WTC11 (cell line): ENCODE measurements at regions not wholly inside any gene's neighbourhood (a gene's known extent, or its start where the extent isn't known, plus 50 kb on each side); places are given as distances from the start of the nearest gene placed in this dataset.

Experiments used
- ATAC-seq: fragments of 200-7000 bp; cut with Tn5 transposase; 2 replicates; pipeline ENCODE4 v1.10.0; 2021; ENCODE audit warnings: mild to moderate bottlenecking, moderate library complexity
- CTCF ChIA-PET: fragments of 300-600 bp; sonication (Branson Sonifier 250); formaldehyde crosslinking; loops from one replicate; lab custom pipeline; 2021; ENCODE audit warnings: antibody characterized with exemption; lab: Charles Lee
- POLR2A ChIA-PET: fragments of 350-600 bp; sonication (Branson Sonifier 250); formaldehyde crosslinking; loops from one replicate; lab custom pipeline; 2021; ENCODE audit warnings: antibody characterized with exemption; lab: Charles Lee
- DNase-seq: peaks from one replicate; pipeline ENCODE4 v3.0.0; 2021; ENCODE audit warnings: low spot score
- H3K27ac Mint-ChIP-seq: 2 replicates; pipeline ENCODE4 v1.8.0; 2021; ENCODE audit warnings: mixed read lengths
- H3K27me3 Mint-ChIP-seq: 2 replicates; pipeline ENCODE4 v1.8.0; 2021; ENCODE audit warnings: low read depth, mild to moderate bottlenecking, moderate library complexity, mixed read lengths
- H3K36me3 Mint-ChIP-seq: 2 replicates; pipeline ENCODE4 v1.8.0; 2021; ENCODE audit warnings: mixed read lengths
- H3K4me1 Mint-ChIP-seq: 2 replicates; pipeline ENCODE4 v1.8.0; 2022; ENCODE audit warnings: mixed read lengths
- H3K4me3 Mint-ChIP-seq: 2 replicates; pipeline ENCODE4 v1.8.0; 2021; ENCODE audit warnings: mild to moderate bottlenecking, moderate library complexity, mixed read lengths
- H3K9me3 Mint-ChIP-seq: 2 replicates; pipeline ENCODE4 v1.8.0; 2021; ENCODE audit warnings: mixed read lengths
- ATF1 ChIP-seq: sonication (generic); formaldehyde crosslinking; IDR thresholded peaks from 2 replicates; pipeline ENCODE4 v1.8.1; 2023; ENCODE audit warnings: mild to moderate bottlenecking, moderate library complexity, missing genetic modification reagents
- FOXP1 ChIP-seq: sonication (generic); formaldehyde crosslinking; IDR thresholded peaks from 2 replicates; pipeline ENCODE4 v1.8.0; 2022; ENCODE audit warnings: missing genetic modification reagents, mild to moderate bottlenecking, moderate library complexity, borderline replicate concordance
- HMGA2 ChIP-seq: fragments of 250-450 bp; sonication (Bioruptor Pico); IDR thresholded peaks from 2 replicates; pipeline ENCODE4 v1.4.0; 2021; ENCODE audit warnings: mild to moderate bottlenecking, moderate library complexity
- NR2C2 ChIP-seq: sonication (generic); formaldehyde crosslinking; IDR thresholded peaks from 2 replicates; pipeline ENCODE4 v1.8.0; 2022; ENCODE audit warnings: mild to moderate bottlenecking, missing genetic modification reagents
- PRRX2 ChIP-seq: fragments of 250-450 bp; sonication (Bioruptor Pico); IDR thresholded peaks from 2 replicates; pipeline ENCODE4 v1.8.0; 2021; ENCODE audit warnings: mild to moderate bottlenecking
- RORB ChIP-seq: fragments of 250-450 bp; sonication (Bioruptor Pico); IDR thresholded peaks from 2 replicates; pipeline ENCODE4 v1.9.0; 2021; ENCODE audit warnings: mild to moderate bottlenecking
- SMAD3 ChIP-seq: sonication (generic); formaldehyde crosslinking; IDR thresholded peaks from 2 replicates; pipeline ENCODE4 v1.8.0; 2022; ENCODE audit warnings: missing genetic modification reagents, mild to moderate bottlenecking, borderline replicate concordance
- SP1 ChIP-seq: sonication (generic); formaldehyde crosslinking; conservative IDR thresholded peaks from 2 replicates; pipeline ENCODE4 v1.8.1; 2022; ENCODE audit warnings: missing genetic modification reagents
- ZNF121 ChIP-seq: sonication (generic); formaldehyde crosslinking; IDR thresholded peaks from 2 replicates; pipeline ENCODE4 v1.8.0; 2023; ENCODE audit warnings: missing genetic modification reagents
- ZNF138 ChIP-seq: sonication (generic); formaldehyde crosslinking; conservative IDR thresholded peaks from 2 replicates; pipeline ENCODE4 v1.8.1; 2022; ENCODE audit warnings: mild to moderate bottlenecking, moderate library complexity, missing genetic modification reagents
- ZNF263 ChIP-seq: sonication (generic); formaldehyde crosslinking; IDR thresholded peaks from 2 replicates; pipeline ENCODE4 v1.8.1; 2022; ENCODE audit warnings: low read depth, mild to moderate bottlenecking, moderate library complexity, missing genetic modification reagents
- ZNF423 ChIP-seq: fragments of 250-450 bp; sonication (Bioruptor Pico); IDR thresholded peaks from 2 replicates; pipeline ENCODE4 v2.1.2; 2022; ENCODE audit warnings: mild to moderate bottlenecking, moderate library complexity
- TF ChIP-seq, protein P1 (sequence below): fragments of 250-450 bp; sonication (Bioruptor Pico); IDR thresholded peaks from 2 replicates; pipeline ENCODE4 v2.1.2; 2022; ENCODE audit warnings: mild to moderate bottlenecking, moderate library complexity
- TF ChIP-seq, protein P2 (sequence below): fragments of 250-450 bp; sonication (Bioruptor Pico); IDR thresholded peaks from 2 replicates; pipeline ENCODE4 v1.9.0; 2021; ENCODE audit warnings: mild to moderate bottlenecking, borderline replicate concordance
- TF ChIP-seq, protein P3 (sequence below): fragments of 250-450 bp; sonication (Bioruptor Pico); conservative IDR thresholded peaks from 2 replicates; pipeline ENCODE4 v1.9.0; 2021; ENCODE audit warnings: mild to moderate bottlenecking
- TF ChIP-seq, protein P4 (sequence below): sonication (generic); formaldehyde crosslinking; IDR thresholded peaks from 2 replicates; pipeline ENCODE4 v1.8.1; 2022; ENCODE audit warnings: low read depth, mild to moderate bottlenecking, moderate library complexity, missing genetic modification reagents, borderline replicate concordance
- TF ChIP-seq, protein P5 (sequence below): sonication (generic); formaldehyde crosslinking; IDR thresholded peaks from 2 replicates; pipeline ENCODE4 v1.8.0; 2023; ENCODE audit warnings: mild to moderate bottlenecking, missing genetic modification reagents
- TF ChIP-seq, protein P6 (sequence below): sonication (generic); formaldehyde crosslinking; IDR thresholded peaks from 2 replicates; pipeline ENCODE4 v1.8.0; 2022; ENCODE audit warnings: mild to moderate bottlenecking, missing genetic modification reagents
- TF ChIP-seq, protein P7 (sequence below): sonication (generic); formaldehyde crosslinking; IDR thresholded peaks from 2 replicates; pipeline ENCODE4 v1.8.0; 2022; ENCODE audit warnings: missing genetic modification reagents

DNA sequence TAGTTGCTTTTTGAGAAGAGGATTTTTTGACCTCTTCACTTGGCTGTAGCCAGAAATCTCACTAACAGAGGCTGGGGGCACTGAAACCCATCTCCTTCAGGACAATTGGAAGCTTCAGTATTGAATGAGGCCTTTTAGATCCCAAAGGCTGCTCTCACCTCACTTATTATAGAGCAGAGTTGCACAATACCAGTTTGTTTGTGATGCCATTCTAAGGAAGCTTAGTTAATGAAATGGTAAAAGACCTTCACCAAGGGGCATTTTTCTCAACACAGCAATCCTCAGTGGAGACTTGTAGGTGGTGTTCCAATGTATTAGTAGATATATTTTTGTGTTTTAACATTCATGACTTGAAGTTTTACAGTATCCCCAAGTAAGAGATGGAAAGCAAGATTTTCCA is 71.0 kb upstream of the RFX8 start:
- Mint-ChIP-seq H3K4me1 (0 out of 2 replicates have a peak, but pooled peaks cover 4% of the 10 kb centered on the region), H3K27me3 (no peaks in the 10 kb centered on the region), H3K27ac (no peak overlapping the region), H3K36me3 (no peaks in the 10 kb centered on the region), H3K9me3 (peaks cover 5% of the 10 kb centered on the region; the same call in 1 of the 2 replicates), H3K4me3 (no peak overlapping the region)
- TF ChIP-seq ZNF263 (CRISPR knock-in tag) (no peak), ZNF423 (CRISPR knock-in tag) (no peak), NR2C2 (CRISPR knock-in tag) (no peak), ATF1 (CRISPR knock-in tag) (no peak), HMGA2 (no peak), FOXP1 (CRISPR knock-in tag) (no peak), ZNF138 (CRISPR knock-in tag) (no peak), RORB (CRISPR knock-in tag) (no peak)
- TF ChIP-seq, protein P1, sequence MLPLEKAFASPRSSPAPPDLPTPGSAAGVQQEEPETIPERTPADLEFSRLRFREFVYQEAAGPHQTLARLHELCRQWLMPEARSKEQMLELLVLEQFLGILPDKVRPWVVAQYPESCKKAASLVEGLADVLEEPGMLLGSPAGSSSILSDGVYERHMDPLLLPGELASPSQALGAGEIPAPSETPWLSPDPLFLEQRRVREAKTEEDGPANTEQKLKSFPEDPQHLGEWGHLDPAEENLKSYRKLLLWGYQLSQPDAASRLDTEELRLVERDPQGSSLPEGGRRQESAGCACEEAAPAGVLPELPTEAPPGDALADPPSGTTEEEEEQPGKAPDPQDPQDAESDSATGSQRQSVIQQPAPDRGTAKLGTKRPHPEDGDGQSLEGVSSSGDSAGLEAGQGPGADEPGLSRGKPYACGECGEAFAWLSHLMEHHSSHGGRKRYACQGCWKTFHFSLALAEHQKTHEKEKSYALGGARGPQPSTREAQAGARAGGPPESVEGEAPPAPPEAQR, result no peak
- TF ChIP-seq, protein P2, sequence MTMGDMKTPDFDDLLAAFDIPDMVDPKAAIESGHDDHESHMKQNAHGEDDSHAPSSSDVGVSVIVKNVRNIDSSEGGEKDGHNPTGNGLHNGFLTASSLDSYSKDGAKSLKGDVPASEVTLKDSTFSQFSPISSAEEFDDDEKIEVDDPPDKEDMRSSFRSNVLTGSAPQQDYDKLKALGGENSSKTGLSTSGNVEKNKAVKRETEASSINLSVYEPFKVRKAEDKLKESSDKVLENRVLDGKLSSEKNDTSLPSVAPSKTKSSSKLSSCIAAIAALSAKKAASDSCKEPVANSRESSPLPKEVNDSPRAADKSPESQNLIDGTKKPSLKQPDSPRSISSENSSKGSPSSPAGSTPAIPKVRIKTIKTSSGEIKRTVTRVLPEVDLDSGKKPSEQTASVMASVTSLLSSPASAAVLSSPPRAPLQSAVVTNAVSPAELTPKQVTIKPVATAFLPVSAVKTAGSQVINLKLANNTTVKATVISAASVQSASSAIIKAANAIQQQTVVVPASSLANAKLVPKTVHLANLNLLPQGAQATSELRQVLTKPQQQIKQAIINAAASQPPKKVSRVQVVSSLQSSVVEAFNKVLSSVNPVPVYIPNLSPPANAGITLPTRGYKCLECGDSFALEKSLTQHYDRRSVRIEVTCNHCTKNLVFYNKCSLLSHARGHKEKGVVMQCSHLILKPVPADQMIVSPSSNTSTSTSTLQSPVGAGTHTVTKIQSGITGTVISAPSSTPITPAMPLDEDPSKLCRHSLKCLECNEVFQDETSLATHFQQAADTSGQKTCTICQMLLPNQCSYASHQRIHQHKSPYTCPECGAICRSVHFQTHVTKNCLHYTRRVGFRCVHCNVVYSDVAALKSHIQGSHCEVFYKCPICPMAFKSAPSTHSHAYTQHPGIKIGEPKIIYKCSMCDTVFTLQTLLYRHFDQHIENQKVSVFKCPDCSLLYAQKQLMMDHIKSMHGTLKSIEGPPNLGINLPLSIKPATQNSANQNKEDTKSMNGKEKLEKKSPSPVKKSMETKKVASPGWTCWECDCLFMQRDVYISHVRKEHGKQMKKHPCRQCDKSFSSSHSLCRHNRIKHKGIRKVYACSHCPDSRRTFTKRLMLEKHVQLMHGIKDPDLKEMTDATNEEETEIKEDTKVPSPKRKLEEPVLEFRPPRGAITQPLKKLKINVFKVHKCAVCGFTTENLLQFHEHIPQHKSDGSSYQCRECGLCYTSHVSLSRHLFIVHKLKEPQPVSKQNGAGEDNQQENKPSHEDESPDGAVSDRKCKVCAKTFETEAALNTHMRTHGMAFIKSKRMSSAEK (CRISPR knock-in tag), result no peak
- TF ChIP-seq, protein P3, sequence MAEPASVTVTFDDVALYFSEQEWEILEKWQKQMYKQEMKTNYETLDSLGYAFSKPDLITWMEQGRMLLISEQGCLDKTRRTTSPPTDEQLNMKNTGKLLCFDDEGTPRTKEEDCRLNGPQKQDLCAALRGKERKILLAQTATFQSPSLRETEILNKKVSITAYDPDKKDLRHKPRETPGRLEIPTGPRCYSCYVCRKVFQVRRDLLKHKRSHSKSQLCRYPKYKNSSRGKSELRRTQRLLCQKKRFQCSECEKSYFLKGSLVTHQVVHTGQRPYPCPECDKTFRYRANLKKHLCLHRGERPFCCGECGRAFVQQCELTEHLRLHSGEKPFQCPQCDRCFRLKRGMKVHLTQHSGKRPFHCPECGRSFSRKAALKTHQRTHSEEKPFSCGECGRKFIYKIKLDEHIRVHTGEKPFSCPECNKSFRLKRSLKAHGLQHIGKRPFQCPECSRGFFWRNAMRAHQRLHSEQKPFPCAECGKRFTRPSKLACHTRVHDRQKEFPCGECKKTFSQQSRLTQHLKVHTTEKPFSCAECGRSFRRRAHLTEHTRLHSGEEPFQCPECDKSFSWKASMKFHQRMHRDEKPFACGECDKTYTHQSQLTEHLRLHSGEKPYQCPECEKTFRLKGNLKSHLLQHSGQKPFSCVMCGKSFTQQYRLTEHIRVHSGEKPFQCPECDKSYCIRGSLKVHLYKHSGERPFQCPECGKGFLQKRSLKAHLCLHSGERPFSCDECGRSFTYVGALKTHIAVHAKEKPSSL (CRISPR knock-in tag), result no peak
- TF ChIP-seq, protein P4, sequence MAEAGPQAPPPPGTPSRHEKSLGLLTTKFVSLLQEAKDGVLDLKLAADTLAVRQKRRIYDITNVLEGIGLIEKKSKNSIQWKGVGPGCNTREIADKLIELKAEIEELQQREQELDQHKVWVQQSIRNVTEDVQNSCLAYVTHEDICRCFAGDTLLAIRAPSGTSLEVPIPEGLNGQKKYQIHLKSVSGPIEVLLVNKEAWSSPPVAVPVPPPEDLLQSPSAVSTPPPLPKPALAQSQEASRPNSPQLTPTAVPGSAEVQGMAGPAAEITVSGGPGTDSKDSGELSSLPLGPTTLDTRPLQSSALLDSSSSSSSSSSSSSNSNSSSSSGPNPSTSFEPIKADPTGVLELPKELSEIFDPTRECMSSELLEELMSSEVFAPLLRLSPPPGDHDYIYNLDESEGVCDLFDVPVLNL (CRISPR knock-in tag), result no peak
- CTCF ChIA-PET, result no interaction called here
- DNase-seq, result no peak
- no peak for ATAC-seq
- POLR2A ChIA-PET, result no interaction called here

DNA sequence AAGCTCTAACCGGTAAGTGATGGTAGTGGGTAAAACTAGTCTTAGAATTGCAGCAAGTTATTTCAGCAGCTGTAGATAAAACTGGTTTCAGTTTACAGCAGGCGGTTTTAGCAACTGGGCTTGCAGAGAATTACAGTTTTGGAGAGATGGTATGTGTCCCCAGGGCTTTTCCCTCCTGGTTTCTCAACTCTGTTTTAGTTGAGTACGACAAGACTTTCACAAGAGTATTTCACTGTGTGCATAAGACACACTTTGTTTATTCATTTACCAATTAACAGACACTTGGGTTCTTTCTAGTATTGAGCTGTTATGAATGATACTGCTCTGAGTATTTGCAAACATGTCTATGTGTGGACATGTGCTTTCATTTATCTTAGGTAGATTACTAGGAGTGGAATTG is 65.6 kb upstream of the RFX8 start:
- ATAC-seq, result no peak
- Mint-ChIP-seq H3K27ac (no peak overlapping the region), H3K9me3 (peaks cover 10% of the 10 kb centered on the region), H3K27me3 (no peaks in the 10 kb centered on the region), H3K4me3 (no peak overlapping the region), H3K4me1 (peaks cover 4% of the 10 kb centered on the region; the same call in 1 of the 2 replicates), H3K36me3 (no peaks in the 10 kb centered on the region)
- no peak for DNase-seq
- ChIA-PET CTCF (no interaction called here), POLR2A (no interaction called here)
- TF ChIP-seq SP1 (no peak), PRRX2 (CRISPR knock-in tag) (no peak), ZNF121 (CRISPR knock-in tag) (no peak), ZNF263 (CRISPR knock-in tag) (no peak), SMAD3 (CRISPR knock-in tag) (no peak), NR2C2 (CRISPR knock-in tag) (no peak)
- TF ChIP-seq, protein P5, sequence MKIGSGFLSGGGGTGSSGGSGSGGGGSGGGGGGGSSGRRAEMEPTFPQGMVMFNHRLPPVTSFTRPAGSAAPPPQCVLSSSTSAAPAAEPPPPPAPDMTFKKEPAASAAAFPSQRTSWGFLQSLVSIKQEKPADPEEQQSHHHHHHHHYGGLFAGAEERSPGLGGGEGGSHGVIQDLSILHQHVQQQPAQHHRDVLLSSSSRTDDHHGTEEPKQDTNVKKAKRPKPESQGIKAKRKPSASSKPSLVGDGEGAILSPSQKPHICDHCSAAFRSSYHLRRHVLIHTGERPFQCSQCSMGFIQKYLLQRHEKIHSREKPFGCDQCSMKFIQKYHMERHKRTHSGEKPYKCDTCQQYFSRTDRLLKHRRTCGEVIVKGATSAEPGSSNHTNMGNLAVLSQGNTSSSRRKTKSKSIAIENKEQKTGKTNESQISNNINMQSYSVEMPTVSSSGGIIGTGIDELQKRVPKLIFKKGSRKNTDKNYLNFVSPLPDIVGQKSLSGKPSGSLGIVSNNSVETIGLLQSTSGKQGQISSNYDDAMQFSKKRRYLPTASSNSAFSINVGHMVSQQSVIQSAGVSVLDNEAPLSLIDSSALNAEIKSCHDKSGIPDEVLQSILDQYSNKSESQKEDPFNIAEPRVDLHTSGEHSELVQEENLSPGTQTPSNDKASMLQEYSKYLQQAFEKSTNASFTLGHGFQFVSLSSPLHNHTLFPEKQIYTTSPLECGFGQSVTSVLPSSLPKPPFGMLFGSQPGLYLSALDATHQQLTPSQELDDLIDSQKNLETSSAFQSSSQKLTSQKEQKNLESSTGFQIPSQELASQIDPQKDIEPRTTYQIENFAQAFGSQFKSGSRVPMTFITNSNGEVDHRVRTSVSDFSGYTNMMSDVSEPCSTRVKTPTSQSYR (CRISPR knock-in tag), result no peak
- TF ChIP-seq, protein P6, sequence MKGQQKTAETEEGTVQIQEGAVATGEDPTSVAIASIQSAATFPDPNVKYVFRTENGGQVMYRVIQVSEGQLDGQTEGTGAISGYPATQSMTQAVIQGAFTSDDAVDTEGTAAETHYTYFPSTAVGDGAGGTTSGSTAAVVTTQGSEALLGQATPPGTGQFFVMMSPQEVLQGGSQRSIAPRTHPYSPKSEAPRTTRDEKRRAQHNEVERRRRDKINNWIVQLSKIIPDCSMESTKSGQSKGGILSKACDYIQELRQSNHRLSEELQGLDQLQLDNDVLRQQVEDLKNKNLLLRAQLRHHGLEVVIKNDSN (CRISPR knock-in tag), result no peak
- TF ChIP-seq, protein P7, sequence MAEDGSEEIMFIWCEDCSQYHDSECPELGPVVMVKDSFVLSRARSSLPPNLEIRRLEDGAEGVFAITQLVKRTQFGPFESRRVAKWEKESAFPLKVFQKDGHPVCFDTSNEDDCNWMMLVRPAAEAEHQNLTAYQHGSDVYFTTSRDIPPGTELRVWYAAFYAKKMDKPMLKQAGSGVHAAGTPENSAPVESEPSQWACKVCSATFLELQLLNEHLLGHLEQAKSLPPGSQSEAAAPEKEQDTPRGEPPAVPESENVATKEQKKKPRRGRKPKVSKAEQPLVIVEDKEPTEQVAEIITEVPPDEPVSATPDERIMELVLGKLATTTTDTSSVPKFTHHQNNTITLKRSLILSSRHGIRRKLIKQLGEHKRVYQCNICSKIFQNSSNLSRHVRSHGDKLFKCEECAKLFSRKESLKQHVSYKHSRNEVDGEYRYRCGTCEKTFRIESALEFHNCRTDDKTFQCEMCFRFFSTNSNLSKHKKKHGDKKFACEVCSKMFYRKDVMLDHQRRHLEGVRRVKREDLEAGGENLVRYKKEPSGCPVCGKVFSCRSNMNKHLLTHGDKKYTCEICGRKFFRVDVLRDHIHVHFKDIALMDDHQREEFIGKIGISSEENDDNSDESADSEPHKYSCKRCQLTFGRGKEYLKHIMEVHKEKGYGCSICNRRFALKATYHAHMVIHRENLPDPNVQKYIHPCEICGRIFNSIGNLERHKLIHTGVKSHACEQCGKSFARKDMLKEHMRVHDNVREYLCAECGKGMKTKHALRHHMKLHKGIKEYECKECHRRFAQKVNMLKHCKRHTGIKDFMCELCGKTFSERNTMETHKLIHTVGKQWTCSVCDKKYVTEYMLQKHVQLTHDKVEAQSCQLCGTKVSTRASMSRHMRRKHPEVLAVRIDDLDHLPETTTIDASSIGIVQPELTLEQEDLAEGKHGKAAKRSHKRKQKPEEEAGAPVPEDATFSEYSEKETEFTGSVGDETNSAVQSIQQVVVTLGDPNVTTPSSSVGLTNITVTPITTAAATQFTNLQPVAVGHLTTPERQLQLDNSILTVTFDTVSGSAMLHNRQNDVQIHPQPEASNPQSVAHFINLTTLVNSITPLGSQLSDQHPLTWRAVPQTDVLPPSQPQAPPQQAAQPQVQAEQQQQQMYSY (CRISPR knock-in tag), result no peak
